ENCODE measurements at regions not wholly inside any gene's neighbourhood (a gene's known extent, or its start where the extent isn't known, plus 50 kb on each side); places are given as distances from the start of the nearest gene placed in this dataset.

DNA sequence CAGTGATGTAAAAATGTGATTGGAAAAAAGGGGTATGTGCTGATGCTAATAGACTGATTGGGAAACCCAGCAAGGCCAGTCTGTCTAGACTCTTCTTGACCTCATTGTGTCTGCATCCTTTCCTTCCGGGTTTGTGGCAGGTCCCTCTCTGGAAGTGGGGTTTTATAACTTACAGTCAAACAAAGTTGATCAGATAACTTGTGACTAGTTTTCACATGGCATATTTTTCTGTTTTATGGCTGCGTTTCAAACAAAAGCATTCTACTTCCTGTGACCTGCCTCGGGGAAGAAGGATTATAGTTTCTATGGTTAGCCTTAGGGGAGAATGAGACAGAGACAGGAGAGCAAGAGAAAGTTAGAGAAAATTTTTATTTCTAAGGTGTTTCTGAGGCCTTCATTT, 188.7 kb upstream of the HNMT start:
- H3K4me3 ChIP-seq (ENCODE audit: low read depth, low read length), result no peak overlapping the region
- no peaks in the 10 kb centered on the region for H3K36me3 ChIP-seq (ENCODE audit: control insufficient read depth, insufficient read depth, low read length)
- ChIA-PET POLR2A (no interaction called here), CTCF (no interaction called here)
- TF ChIP-seq, protein P1, sequence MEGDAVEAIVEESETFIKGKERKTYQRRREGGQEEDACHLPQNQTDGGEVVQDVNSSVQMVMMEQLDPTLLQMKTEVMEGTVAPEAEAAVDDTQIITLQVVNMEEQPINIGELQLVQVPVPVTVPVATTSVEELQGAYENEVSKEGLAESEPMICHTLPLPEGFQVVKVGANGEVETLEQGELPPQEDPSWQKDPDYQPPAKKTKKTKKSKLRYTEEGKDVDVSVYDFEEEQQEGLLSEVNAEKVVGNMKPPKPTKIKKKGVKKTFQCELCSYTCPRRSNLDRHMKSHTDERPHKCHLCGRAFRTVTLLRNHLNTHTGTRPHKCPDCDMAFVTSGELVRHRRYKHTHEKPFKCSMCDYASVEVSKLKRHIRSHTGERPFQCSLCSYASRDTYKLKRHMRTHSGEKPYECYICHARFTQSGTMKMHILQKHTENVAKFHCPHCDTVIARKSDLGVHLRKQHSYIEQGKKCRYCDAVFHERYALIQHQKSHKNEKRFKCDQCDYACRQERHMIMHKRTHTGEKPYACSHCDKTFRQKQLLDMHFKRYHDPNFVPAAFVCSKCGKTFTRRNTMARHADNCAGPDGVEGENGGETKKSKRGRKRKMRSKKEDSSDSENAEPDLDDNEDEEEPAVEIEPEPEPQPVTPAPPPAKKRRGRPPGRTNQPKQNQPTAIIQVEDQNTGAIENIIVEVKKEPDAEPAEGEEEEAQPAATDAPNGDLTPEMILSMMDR (IDR thresholded peaks at IDR 0.05; ENCODE audit: insufficient read depth, low read depth, low read length), result no peak
- DNase-seq (ENCODE audit: low read depth), result no peak
- no peaks in the 10 kb centered on the region for H3K27me3 ChIP-seq (ENCODE audit: control insufficient read depth, insufficient read depth, low read length)

DNA sequence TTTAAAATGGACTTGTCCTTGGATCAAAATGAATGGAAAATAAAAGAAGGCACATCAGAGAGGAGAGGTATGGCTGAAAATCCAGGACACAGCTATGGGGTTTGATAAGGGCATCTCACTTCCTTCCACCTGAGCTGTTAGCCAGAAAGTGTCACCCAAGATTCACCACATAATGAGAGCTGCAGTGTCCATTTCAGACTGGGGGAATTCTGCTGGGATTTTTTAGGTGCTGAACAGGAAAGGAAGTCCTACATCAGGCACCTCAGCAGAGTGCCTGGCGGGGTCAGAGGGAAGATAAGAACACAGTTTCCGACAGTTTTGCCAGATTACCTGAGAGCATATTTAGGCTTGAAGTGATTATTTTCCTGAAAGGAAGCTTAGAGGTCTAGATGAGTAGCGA, 187.6 kb upstream of the HNMT start:
- Histone ChIP-seq H3K27me3 (ENCODE audit: control insufficient read depth, insufficient read depth, low read length) (no peaks in the 10 kb centered on the region), H3K36me3 (ENCODE audit: control insufficient read depth, insufficient read depth, low read length) (no peaks in the 10 kb centered on the region), H3K4me3 (ENCODE audit: low read depth, low read length) (no peak overlapping the region)
- POLR2A ChIA-PET, result no interaction called here
- DNase-seq (ENCODE audit: low read depth), result no peak
- CTCF ChIA-PET, result no interaction called here
- TF ChIP-seq, protein P1 (IDR thresholded peaks at IDR 0.05; ENCODE audit: insufficient read depth, low read depth, low read length), result no peak

DNA sequence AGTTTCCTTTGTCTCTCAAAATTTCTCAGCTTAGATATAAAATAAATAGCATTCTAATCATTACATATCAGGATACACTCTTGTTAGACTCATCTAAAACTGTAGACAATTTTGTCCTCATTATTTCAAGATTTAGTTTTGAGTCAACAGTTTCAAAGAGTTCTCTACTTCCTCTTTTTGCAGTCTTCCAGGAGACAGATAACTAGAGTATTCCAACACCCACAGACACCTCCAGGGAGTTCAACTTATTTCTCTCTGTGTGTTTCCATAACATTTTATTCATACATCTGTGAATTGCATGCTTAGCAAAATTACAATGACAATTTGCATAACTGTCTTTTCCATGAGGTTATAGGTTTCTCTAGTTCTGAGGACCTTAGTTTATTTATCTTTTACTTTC, 166.6 kb upstream of the HNMT start:
- CTCF ChIA-PET, result no interaction called here
- Histone ChIP-seq H3K36me3 (ENCODE audit: control insufficient read depth, insufficient read depth, low read length) (no peaks in the 10 kb centered on the region), H3K27me3 (ENCODE audit: control insufficient read depth, insufficient read depth, low read length) (no peaks in the 10 kb centered on the region), H3K4me3 (ENCODE audit: low read depth, low read length) (no peak overlapping the region)
- no peak for DNase-seq (ENCODE audit: low read depth)
- TF ChIP-seq, protein P1 (IDR thresholded peaks at IDR 0.05; ENCODE audit: insufficient read depth, low read depth, low read length), result no peak
- POLR2A ChIA-PET, result no interaction called here

DNA sequence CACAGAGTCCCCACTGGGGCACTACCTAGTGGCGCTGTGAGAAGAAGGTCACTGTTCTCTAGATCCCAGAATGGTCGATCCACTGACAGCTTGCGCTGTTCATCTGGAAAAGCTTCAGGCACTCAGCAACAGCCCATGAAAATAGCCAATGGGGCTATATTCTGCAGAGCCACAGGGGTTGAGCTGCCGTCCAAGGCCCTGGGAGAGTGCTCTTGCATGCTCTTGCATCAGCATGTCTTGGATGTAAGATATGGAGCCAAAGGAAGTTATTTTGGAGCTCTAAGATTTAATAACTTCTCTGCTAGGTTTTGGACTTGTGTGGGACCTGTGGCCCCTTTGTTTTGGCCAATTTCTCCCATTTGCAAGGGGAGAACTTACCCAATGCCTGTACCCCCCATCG, 164.7 kb upstream of the HNMT start:
- TF ChIP-seq, protein P1 (IDR thresholded peaks at IDR 0.05; ENCODE audit: insufficient read depth, low read depth, low read length), result no peak
- CTCF ChIA-PET, result no interaction called here
- DNase-seq (ENCODE audit: low read depth), result no peak
- H3K36me3 ChIP-seq (ENCODE audit: control insufficient read depth, insufficient read depth, low read length), result no peaks in the 10 kb centered on the region
- no peak overlapping the region for H3K4me3 ChIP-seq (ENCODE audit: low read depth, low read length)
- POLR2A ChIA-PET, result no interaction called here
- no peaks in the 10 kb centered on the region for H3K27me3 ChIP-seq (ENCODE audit: control insufficient read depth, insufficient read depth, low read length)

DNA sequence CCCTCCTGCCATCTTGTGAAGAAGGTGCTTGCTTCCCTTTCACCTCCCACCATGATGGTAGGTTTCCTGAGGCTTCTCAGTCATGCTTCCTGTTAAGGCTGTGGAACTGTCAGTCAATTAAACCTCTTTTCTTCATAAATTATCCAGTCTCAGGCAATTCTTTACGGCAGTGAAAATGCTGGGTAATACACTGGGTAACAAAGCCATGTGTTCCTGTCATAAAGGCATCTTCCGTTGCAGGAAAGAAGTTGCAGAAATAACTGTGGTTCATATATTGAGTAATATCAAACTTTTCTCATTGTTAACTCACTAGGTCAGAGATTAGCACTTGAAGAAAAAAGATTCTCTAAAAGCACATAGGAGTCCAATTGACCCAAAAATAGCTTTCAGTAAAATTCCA, 163.9 kb upstream of the HNMT start:
- TF ChIP-seq, protein P1 (IDR thresholded peaks at IDR 0.05; ENCODE audit: insufficient read depth, low read depth, low read length), result no peak
- Histone ChIP-seq H3K4me3 (ENCODE audit: low read depth, low read length) (no peak overlapping the region), H3K27me3 (ENCODE audit: control insufficient read depth, insufficient read depth, low read length) (no peaks in the 10 kb centered on the region), H3K36me3 (ENCODE audit: control insufficient read depth, insufficient read depth, low read length) (no peaks in the 10 kb centered on the region)
- POLR2A ChIA-PET, result no interaction called here
- no peak for DNase-seq (ENCODE audit: low read depth)
- CTCF ChIA-PET, result no interaction called here
